HL-60 (cell line): ENCODE measurements at regions not wholly inside any gene's neighbourhood (a gene's known extent, or its start where the extent isn't known, plus 50 kb on each side); places are given as distances from the start of the nearest gene placed in this dataset.

ENCODE experiments used
- DNase-seq, 2 experiments: peaks; one replicate each; pipeline ENCODE4 v3.0.0-alpha.2; 2010 to 2020; ENCODE audit warnings: low read depth in 1 of 2, low spot score in 1 of 2
- H3K27ac ChIP-seq: fragments of 250-450 bp; sonication (Bioruptor Pico); replicated peaks from 2 replicates; pipeline ENCODE4 v1.5.1; 2020; ENCODE audit warnings: mild to moderate bottlenecking, moderate library complexity
- H3K27me3 ChIP-seq: fragments of 250-450 bp; sonication (Bioruptor Pico); 2 replicates; pipeline ENCODE4 v1.5.1; 2021; ENCODE audit warnings: mild to moderate bottlenecking, moderate library complexity; ENCODE audit not compliant: insufficient read depth, poor library complexity, severe bottlenecking
- H3K4me3 ChIP-seq: replicated peaks from 2 replicates; pipeline ENCODE4 v1.5.1; 2011; ENCODE audit warnings: mild to moderate bottlenecking, control low read depth, low read length; ENCODE audit not compliant: insufficient read depth
- CTCF ChIP-seq: IDR thresholded peaks from one replicate; pipeline ENCODE4 v1.5.1; 2011; ENCODE audit warnings: low read length, control low read depth, inconsistent platforms; ENCODE audit not compliant: insufficient read depth
- GABPA ChIP-seq: IDR thresholded peaks from 2 replicates; pipeline ENCODE4 v1.6.1; 2012; ENCODE audit warnings: low read depth
- POLR2AphosphoS5 ChIP-seq: IDR thresholded peaks from 2 replicates; pipeline ENCODE4 v1.6.1; 2012; ENCODE audit warnings: low read depth
- REST ChIP-seq: IDR thresholded peaks from 2 replicates; pipeline ENCODE4 v1.6.1; 2012; ENCODE audit warnings: low read depth; ENCODE audit not compliant: insufficient replicate concordance
- SPI1 ChIP-seq: IDR thresholded peaks from 2 replicates; pipeline ENCODE4 v1.6.1; 2012; ENCODE audit warnings: low read depth, mild to moderate bottlenecking, borderline replicate concordance

DNA sequence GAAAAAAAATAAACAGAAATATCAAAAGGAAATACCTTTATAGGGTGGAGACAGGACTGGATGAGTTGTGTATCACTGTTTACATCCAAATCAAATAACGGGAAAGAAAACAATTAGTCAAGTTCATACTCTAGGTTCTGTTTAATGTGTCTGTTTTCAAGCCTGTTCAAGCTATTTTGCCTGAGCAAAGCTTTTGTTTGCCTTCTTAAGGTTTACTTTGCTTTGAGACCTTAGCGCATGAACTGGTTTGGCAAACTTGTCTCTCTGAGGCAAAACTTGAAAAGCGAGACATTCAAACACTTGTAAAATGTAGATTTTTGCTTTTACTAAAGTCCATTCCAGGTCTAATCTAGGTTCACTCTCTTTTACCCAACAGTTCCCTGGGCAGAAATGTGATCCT lies 174.1 kb upstream of the RFX3 start:
- Histone ChIP-seq H3K27ac (no peak overlapping the region), H3K4me3 (no peak overlapping the region), H3K27me3 (no peaks in the 10 kb centered on the region)
- TF ChIP-seq CTCF, result no peak
- DNase-seq, result no peak

- no peak for TF ChIP-seq SPI1
- TF ChIP-seq CTCF, result no peak
- no peak for TF ChIP-seq GABPA
- no peak for TF ChIP-seq REST
- no peak for TF ChIP-seq POLR2AphosphoS5
- Histone ChIP-seq H3K4me3 (no peak overlapping the region), H3K27me3 (no peaks in the 10 kb centered on the region), H3K27ac (no peak overlapping the region)
- DNase-seq, result no peak
Observed at GRCh38 chr9:3698531-3698930, 172.7 kb upstream of the RFX3 start.

DNA sequence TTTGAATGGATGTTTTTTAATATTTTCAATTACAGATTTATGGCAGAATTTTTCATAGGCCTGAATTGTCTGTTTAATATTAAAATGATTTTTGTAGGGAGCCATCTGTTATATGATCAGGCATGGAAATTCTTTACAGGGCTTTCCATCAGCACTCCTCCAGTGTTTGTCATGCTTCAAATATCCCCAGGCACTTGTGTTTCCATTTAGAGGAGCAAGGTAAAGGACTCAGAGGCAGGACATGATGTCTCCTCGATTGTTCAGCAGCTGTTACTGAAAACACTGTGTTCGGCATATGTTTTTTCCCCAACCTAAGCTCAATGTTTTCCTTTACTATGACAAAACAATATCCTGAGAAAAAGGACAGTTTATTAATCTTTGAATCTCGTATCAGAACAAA lies 172.3 kb upstream of the RFX3 start:
- TF ChIP-seq REST (no peak), POLR2AphosphoS5 (no peak)
- Histone ChIP-seq H3K27me3 (no peaks in the 10 kb centered on the region), H3K27ac (no peak overlapping the region), H3K4me3 (no peak overlapping the region)
- no peak for DNase-seq

DNA sequence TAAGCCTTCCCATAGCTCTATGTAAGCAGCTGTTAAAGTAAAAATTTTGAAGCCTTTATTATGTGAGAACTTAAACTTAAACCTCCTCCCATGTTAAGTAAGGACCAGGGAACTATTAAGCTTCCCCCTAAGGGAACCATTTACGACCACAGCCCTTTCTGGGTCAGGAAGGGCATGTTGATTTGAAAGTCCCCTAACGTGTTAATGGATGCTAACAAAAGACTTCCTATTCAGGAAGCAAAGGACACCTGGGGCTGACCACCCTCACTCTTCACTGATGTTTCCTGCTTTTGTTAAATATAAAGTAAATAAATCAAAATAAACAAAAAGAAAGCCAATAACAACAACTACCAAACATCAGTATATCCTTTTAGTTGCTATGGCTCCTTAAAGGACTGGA lies 170.6 kb upstream of the RFX3 start:
- H3K27ac ChIP-seq, result no peak overlapping the region
- no peak for DNase-seq
- H3K27me3 ChIP-seq, result no peaks in the 10 kb centered on the region
- no peak overlapping the region for H3K4me3 ChIP-seq
- TF ChIP-seq CTCF (no peak), SPI1 (no peak)

DNA sequence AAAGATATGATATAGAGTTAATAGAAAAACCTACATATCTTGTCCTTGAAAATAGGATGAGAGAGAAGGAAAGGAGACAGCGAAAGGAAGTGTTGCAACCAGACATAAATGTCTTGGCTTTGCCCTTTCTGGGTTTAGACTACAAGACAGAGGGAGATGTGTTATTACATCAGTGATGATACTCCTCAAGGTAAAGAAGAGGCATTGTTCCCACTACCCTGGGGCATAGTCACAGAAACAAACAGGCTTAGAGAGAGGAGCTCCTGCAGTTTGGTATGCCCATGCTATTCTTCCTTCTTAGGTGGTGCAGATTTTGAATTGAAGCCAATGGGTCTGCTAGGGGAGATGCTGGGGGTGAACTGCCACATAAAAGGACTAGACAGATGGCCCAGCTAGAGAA lies 166.8 kb upstream of the RFX3 start:
- no peak for TF ChIP-seq GABPA
- TF ChIP-seq SPI1, result no peak
- TF ChIP-seq REST, result no peak
- no peak for TF ChIP-seq CTCF
- TF ChIP-seq POLR2AphosphoS5, result no peak
- no peaks in the 10 kb centered on the region for H3K27me3 ChIP-seq
- H3K4me3 ChIP-seq, result no peak overlapping the region
- no peak overlapping the region for H3K27ac ChIP-seq
- no peak for DNase-seq
